ENCODE measurements at regions not wholly inside any gene's neighbourhood (a gene's known extent, or its start where the extent isn't known, plus 50 kb on each side); places are given as distances from the start of the nearest gene placed in this dataset.

- Histone ChIP-seq H3K4me3 (ENCODE audit: low read depth, low read length) (no peak overlapping the region), H3K27me3 (ENCODE audit: control insufficient read depth, insufficient read depth, low read length) (no peaks in the 10 kb centered on the region), H3K36me3 (ENCODE audit: control insufficient read depth, insufficient read depth, low read length) (no peaks in the 10 kb centered on the region)
- no peak for FAIRE-seq
- no peak for DNase-seq (ENCODE audit: low read depth)
- TF ChIP-seq, protein P1, sequence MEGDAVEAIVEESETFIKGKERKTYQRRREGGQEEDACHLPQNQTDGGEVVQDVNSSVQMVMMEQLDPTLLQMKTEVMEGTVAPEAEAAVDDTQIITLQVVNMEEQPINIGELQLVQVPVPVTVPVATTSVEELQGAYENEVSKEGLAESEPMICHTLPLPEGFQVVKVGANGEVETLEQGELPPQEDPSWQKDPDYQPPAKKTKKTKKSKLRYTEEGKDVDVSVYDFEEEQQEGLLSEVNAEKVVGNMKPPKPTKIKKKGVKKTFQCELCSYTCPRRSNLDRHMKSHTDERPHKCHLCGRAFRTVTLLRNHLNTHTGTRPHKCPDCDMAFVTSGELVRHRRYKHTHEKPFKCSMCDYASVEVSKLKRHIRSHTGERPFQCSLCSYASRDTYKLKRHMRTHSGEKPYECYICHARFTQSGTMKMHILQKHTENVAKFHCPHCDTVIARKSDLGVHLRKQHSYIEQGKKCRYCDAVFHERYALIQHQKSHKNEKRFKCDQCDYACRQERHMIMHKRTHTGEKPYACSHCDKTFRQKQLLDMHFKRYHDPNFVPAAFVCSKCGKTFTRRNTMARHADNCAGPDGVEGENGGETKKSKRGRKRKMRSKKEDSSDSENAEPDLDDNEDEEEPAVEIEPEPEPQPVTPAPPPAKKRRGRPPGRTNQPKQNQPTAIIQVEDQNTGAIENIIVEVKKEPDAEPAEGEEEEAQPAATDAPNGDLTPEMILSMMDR (IDR thresholded peaks at IDR 0.05; ENCODE audit: insufficient read depth, low read length, severe bottlenecking) = no peak
These were observed 184.8 kb upstream of the SOX11 start for GRCh38 chr2:5507367-5507766.

GRCh38 chr2:5509362-5509761 lies 182.8 kb upstream of the SOX11 start:
- DNase-seq (ENCODE audit: low read depth) = no peak
- Histone ChIP-seq H3K27me3 (ENCODE audit: control insufficient read depth, insufficient read depth, low read length) (no peaks in the 10 kb centered on the region), H3K36me3 (ENCODE audit: control insufficient read depth, insufficient read depth, low read length) (no peaks in the 10 kb centered on the region), H3K4me3 (ENCODE audit: low read depth, low read length) (no peak overlapping the region)
- TF ChIP-seq, protein P1 (IDR thresholded peaks at IDR 0.05; ENCODE audit: insufficient read depth, low read length, severe bottlenecking) = no peak
- FAIRE-seq = no peak

DNA sequence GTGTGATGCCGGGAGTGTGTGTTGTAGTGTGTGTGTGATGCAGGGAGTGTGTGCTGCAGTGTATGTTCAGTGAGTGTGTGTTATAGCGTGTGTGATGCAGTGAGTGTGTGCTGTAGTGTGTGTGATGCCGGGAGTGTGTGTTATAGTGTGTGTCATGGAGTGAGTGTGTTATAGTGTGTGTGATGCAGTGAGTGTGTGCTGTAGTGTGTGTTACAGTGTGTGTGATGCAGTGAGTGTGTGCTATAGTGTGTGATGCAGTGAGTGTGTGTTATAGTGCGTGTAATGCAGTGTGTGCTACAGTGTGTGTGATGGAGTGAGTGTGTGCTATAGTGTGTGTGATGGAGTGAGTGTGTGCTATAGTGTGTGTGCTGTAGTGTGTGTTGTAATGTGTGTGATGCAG lies 182.1 kb upstream of the SOX11 start:
- Histone ChIP-seq H3K36me3 (ENCODE audit: control insufficient read depth, insufficient read depth, low read length) (no peaks in the 10 kb centered on the region), H3K27me3 (ENCODE audit: control insufficient read depth, insufficient read depth, low read length) (no peaks in the 10 kb centered on the region), H3K4me3 (ENCODE audit: low read depth, low read length) (no peak overlapping the region)
- FAIRE-seq = peak; percentile 64
- TF ChIP-seq, protein P1 (IDR thresholded peaks at IDR 0.05; ENCODE audit: insufficient read depth, low read length, severe bottlenecking) = no peak
- DNase-seq (ENCODE audit: low read depth) = no peak

- H3K27me3 ChIP-seq (ENCODE audit: control insufficient read depth, insufficient read depth, low read length) = no peaks in the 10 kb centered on the region
- DNase-seq (ENCODE audit: low read depth) (no peak), FAIRE-seq (no peak)
- no peaks in the 10 kb centered on the region for H3K36me3 ChIP-seq (ENCODE audit: control insufficient read depth, insufficient read depth, low read length)
- H3K4me3 ChIP-seq (ENCODE audit: low read depth, low read length) = no peak overlapping the region
- TF ChIP-seq, protein P1 (IDR thresholded peaks at IDR 0.05; ENCODE audit: insufficient read depth, low read length, severe bottlenecking) = no peak
These were observed 176.5 kb upstream of the SOX11 start for GRCh38 chr2:5515693-5516092.

DNA sequence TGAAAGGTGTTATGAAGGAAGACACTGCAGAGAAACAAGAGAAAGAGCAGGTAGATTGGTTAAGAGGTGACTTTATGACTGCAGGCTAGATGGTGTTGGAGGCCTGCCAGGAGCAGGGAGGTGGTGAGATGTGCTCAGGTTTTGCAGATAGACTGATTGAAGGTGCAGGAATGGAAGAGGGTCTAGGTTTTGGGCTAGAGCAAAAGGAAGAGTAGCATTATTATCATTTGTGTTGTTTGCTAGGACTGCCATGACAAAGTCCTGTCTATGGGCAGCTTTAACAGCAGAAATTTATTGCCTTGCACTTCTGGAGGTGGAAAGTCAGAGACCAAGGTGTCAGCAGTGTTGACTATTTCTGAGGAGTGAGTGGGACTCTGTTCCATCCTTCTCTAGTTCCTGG lies 172.9 kb upstream of the SOX11 start:
- no peak for DNase-seq (ENCODE audit: low read depth)
- Histone ChIP-seq H3K36me3 (ENCODE audit: control insufficient read depth, insufficient read depth, low read length) (no peaks in the 10 kb centered on the region), H3K27me3 (ENCODE audit: control insufficient read depth, insufficient read depth, low read length) (no peaks in the 10 kb centered on the region), H3K4me3 (ENCODE audit: low read depth, low read length) (no peak overlapping the region)
- TF ChIP-seq, protein P1 (IDR thresholded peaks at IDR 0.05; ENCODE audit: insufficient read depth, low read length, severe bottlenecking) = no peak
- no peak for FAIRE-seq

DNA sequence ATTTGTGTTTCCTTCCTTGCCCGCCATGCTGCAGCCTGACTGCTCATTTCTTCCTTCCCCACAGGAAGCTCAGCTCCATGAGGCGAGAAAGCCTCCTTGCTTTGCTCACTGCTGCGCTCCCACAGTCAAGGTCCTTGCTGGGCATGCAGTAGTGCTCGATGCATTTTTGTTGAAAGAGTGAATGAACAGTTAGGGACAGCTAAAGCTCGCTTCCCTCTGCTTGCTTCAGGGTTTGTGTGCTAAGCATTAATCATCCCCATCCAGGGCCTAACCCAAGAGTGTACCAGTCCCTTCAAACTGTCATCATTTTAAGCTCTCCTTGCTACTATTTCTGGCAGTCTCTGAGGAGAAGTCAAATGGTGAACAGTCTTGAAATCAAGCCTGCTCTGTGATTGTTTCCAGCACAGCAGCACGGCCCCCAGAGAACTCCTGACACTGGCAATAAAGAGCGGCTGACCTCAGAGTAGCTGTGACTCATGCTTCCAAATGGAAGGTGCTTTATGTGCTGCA lies 171.7 kb upstream of the SOX11 start:
- no peaks in the 10 kb centered on the region for H3K36me3 ChIP-seq (ENCODE audit: control insufficient read depth, insufficient read depth, low read length)
- TF ChIP-seq, protein P1 (IDR thresholded peaks at IDR 0.05; ENCODE audit: insufficient read depth, low read length, severe bottlenecking) = no peak
- no peak overlapping the region for H3K4me3 ChIP-seq (ENCODE audit: low read depth, low read length)
- no peaks in the 10 kb centered on the region for H3K27me3 ChIP-seq (ENCODE audit: control insufficient read depth, insufficient read depth, low read length)
- FAIRE-seq (no peak), DNase-seq (ENCODE audit: low read depth) (no peak)
